Neural cell (in vitro differentiated cells): ENCODE measurements at regions not wholly inside any gene's neighbourhood (a gene's known extent, or its start where the extent isn't known, plus 50 kb on each side); places are given as distances from the start of the nearest gene placed in this dataset.

Experiments used
- H2AFZ ChIP-seq: fragments of 200-600, 300-800 bp; sonication (generic), shearing (Covaris generic); 2 replicates; pipeline ENCODE4 v1.6.0; 2014; ENCODE audit warnings: low read depth, mild to moderate bottlenecking, antibody characterized with exemption, low read length, moderate library complexity
- H3F3A ChIP-seq: fragments of 200-600 bp; shearing (Covaris generic); 2 replicates; pipeline ENCODE4 v1.6.1; 2016; ENCODE audit warnings: mild to moderate bottlenecking, moderate library complexity, mixed read lengths, antibody characterized with exemption, low read length; ENCODE audit not compliant: insufficient read depth, poor library complexity, severe bottlenecking
- H3K27ac ChIP-seq: fragments of 200-600, 300-800 bp; sonication (generic), shearing (Covaris generic); 2 replicates; pipeline ENCODE4 v1.5.1; 2014; ENCODE audit warnings: mild to moderate bottlenecking, low read length, moderate library complexity
- H3K27me3 ChIP-seq: fragments of 300-800, 200-600 bp; sonication (generic), shearing (Covaris generic); 2 replicates; pipeline ENCODE4 v1.6.0; 2014; ENCODE audit warnings: mild to moderate bottlenecking, low read depth, low read length, moderate library complexity; ENCODE audit not compliant: insufficient read depth
- H3K36me3 ChIP-seq: fragments of 300-800, 200-600 bp; sonication (generic), shearing (Covaris generic); 2 replicates; pipeline ENCODE4 v1.5.1; 2014; ENCODE audit warnings: mild to moderate bottlenecking, antibody characterized with exemption, low read length, moderate library complexity; ENCODE audit not compliant: insufficient read depth
- H3K4me2 ChIP-seq: fragments of 300-800, 200-600 bp; sonication (generic), shearing (Covaris generic); 2 replicates; pipeline ENCODE4 v1.6.0; 2014; ENCODE audit warnings: mild to moderate bottlenecking, low read length
- H3K4me3 ChIP-seq: fragments of 300-800, 200-600 bp; sonication (generic), shearing (Covaris generic); 2 replicates; pipeline ENCODE4 v1.5.1; 2014; ENCODE audit warnings: mild to moderate bottlenecking, low read length, moderate library complexity
- H3K79me2 ChIP-seq: fragments of 200-600 bp; shearing (Covaris generic); replicated peaks from 2 replicates; pipeline ENCODE4 v1.6.0; 2014; ENCODE audit warnings: mild to moderate bottlenecking, low read length, moderate library complexity; ENCODE audit not compliant: insufficient read depth
- H3K9ac ChIP-seq: fragments of 300-800, 200-600 bp; sonication (generic), shearing (Covaris generic); 2 replicates; pipeline ENCODE4 v1.6.1; 2016; ENCODE audit warnings: mild to moderate bottlenecking, low read length, mixed read lengths
- H3K9me2 ChIP-seq: fragments of 200-600 bp; shearing (Covaris generic); 2 replicates; pipeline ENCODE4 v1.6.1; 2016; ENCODE audit warnings: mild to moderate bottlenecking, low read length, mixed read lengths; ENCODE audit not compliant: insufficient read depth
- H3K9me3 ChIP-seq: fragments of 200-600, 300-800 bp; sonication (generic), shearing (Covaris generic); 2 replicates; pipeline ENCODE4 v1.6.1; 2016; ENCODE audit warnings: mild to moderate bottlenecking, mixed run types, low read length, moderate library complexity, mixed read lengths
- H4K20me1 ChIP-seq: fragments of 200-600 bp; shearing (Covaris generic); 2 replicates; pipeline ENCODE4 v1.6.1; 2016; ENCODE audit warnings: mild to moderate bottlenecking, mixed run types; ENCODE audit not compliant: insufficient read depth
- EP300 ChIP-seq: fragments of 450-650 bp; conservative IDR thresholded peaks from 2 replicates; pipeline ENCODE4 v1.6.1; 2014; ENCODE audit warnings: antibody characterized with exemption, mild to moderate bottlenecking, moderate library complexity; ENCODE audit not compliant: poor library complexity, severe bottlenecking
- EZH2 ChIP-seq: fragments of 200-600, 300-800 bp; shearing (Covaris generic), sonication (generic); IDR thresholded peaks from 2 replicates; pipeline ENCODE4 v1.6.1; 2014; ENCODE audit warnings: antibody characterized with exemption, low read length, borderline replicate concordance, mild to moderate bottlenecking; ENCODE audit not compliant: insufficient read depth, poor library complexity, severe bottlenecking
- MXI1 ChIP-seq: fragments of 450-650 bp; conservative IDR thresholded peaks from 2 replicates; pipeline ENCODE4 v1.6.1; 2014; ENCODE audit warnings: antibody characterized with exemption, mild to moderate bottlenecking; ENCODE audit not compliant: poor library complexity, severe bottlenecking
- POLR2AphosphoS5 ChIP-seq: IDR thresholded peaks from 2 replicates; pipeline ENCODE4 v1.6.1; 2012
- RAD21 ChIP-seq: fragments of 450-650 bp; conservative IDR thresholded peaks from 2 replicates; pipeline ENCODE4 v1.6.1; 2014; ENCODE audit warnings: antibody characterized with exemption, mild to moderate bottlenecking, moderate library complexity
- SMC3 ChIP-seq: fragments of 450-650 bp; conservative IDR thresholded peaks from 2 replicates; pipeline ENCODE4 v1.6.1; 2014; ENCODE audit warnings: antibody characterized with exemption, mild to moderate bottlenecking, moderate library complexity; ENCODE audit not compliant: poor library complexity
- TAF1 ChIP-seq: IDR thresholded peaks from 2 replicates; pipeline ENCODE4 v1.6.1; 2012; ENCODE audit warnings: low read depth
- TF ChIP-seq, protein P1 (sequence below): IDR thresholded peaks from 2 replicates; pipeline ENCODE4 v1.6.1; 2012; ENCODE audit warnings: borderline replicate concordance
- TF ChIP-seq, protein P2 (sequence below): fragments of 450-650 bp; IDR thresholded peaks from 2 replicates; pipeline ENCODE4 v1.5.1; 2014; ENCODE audit warnings: antibody characterized with exemption, mild to moderate bottlenecking, moderate library complexity; ENCODE audit not compliant: poor library complexity, severe bottlenecking

- H3K79me2 ChIP-seq: no peaks in the 10 kb centered on the region
- no peaks in the 10 kb centered on the region for H3K36me3 ChIP-seq
- H3K27me3 ChIP-seq: no peaks in the 10 kb centered on the region
- TF ChIP-seq TAF1 (no peak), EZH2 (no peak), SMC3 (no peak), MXI1 (no peak), RAD21 (no peak), POLR2AphosphoS5 (no peak), EP300 (no peak)
- TF ChIP-seq, protein P1, sequence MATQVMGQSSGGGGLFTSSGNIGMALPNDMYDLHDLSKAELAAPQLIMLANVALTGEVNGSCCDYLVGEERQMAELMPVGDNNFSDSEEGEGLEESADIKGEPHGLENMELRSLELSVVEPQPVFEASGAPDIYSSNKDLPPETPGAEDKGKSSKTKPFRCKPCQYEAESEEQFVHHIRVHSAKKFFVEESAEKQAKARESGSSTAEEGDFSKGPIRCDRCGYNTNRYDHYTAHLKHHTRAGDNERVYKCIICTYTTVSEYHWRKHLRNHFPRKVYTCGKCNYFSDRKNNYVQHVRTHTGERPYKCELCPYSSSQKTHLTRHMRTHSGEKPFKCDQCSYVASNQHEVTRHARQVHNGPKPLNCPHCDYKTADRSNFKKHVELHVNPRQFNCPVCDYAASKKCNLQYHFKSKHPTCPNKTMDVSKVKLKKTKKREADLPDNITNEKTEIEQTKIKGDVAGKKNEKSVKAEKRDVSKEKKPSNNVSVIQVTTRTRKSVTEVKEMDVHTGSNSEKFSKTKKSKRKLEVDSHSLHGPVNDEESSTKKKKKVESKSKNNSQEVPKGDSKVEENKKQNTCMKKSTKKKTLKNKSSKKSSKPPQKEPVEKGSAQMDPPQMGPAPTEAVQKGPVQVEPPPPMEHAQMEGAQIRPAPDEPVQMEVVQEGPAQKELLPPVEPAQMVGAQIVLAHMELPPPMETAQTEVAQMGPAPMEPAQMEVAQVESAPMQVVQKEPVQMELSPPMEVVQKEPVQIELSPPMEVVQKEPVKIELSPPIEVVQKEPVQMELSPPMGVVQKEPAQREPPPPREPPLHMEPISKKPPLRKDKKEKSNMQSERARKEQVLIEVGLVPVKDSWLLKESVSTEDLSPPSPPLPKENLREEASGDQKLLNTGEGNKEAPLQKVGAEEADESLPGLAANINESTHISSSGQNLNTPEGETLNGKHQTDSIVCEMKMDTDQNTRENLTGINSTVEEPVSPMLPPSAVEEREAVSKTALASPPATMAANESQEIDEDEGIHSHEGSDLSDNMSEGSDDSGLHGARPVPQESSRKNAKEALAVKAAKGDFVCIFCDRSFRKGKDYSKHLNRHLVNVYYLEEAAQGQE: no peak
- TF ChIP-seq, protein P2, sequence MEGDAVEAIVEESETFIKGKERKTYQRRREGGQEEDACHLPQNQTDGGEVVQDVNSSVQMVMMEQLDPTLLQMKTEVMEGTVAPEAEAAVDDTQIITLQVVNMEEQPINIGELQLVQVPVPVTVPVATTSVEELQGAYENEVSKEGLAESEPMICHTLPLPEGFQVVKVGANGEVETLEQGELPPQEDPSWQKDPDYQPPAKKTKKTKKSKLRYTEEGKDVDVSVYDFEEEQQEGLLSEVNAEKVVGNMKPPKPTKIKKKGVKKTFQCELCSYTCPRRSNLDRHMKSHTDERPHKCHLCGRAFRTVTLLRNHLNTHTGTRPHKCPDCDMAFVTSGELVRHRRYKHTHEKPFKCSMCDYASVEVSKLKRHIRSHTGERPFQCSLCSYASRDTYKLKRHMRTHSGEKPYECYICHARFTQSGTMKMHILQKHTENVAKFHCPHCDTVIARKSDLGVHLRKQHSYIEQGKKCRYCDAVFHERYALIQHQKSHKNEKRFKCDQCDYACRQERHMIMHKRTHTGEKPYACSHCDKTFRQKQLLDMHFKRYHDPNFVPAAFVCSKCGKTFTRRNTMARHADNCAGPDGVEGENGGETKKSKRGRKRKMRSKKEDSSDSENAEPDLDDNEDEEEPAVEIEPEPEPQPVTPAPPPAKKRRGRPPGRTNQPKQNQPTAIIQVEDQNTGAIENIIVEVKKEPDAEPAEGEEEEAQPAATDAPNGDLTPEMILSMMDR: no peak
- no peaks in the 10 kb centered on the region for H4K20me1 ChIP-seq
- H3K4me3 ChIP-seq: no peak overlapping the region
- no peaks in the 10 kb centered on the region for H3F3A ChIP-seq
- H3K9me3 ChIP-seq: no peaks in the 10 kb centered on the region
- H3K27ac ChIP-seq: no peak overlapping the region
- H3K9me2 ChIP-seq: no peaks in the 10 kb centered on the region
- H2AFZ ChIP-seq: no peak overlapping the region
- H3K9ac ChIP-seq: no peak overlapping the region
- no peak overlapping the region for H3K4me2 ChIP-seq
Observed at GRCh38 chr2:82317012-82317411, 2012.5 kb upstream of the LRRTM1 start.

- Histone ChIP-seq H3K9me3 (no peaks in the 10 kb centered on the region), H3K4me2 (no peak overlapping the region), H3F3A (no peaks in the 10 kb centered on the region), H3K4me3 (no peak overlapping the region), H2AFZ (no peak overlapping the region), H4K20me1 (no peaks in the 10 kb centered on the region), H3K27ac (no peak overlapping the region), H3K79me2 (no peaks in the 10 kb centered on the region), H3K36me3 (no peaks in the 10 kb centered on the region), H3K9ac (no peak overlapping the region), H3K9me2 (no peaks in the 10 kb centered on the region), H3K27me3 (no peaks in the 10 kb centered on the region)
- TF ChIP-seq POLR2AphosphoS5: no peak
- no peak for TF ChIP-seq SMC3
- no peak for TF ChIP-seq EP300
- TF ChIP-seq, protein P1: no peak
- no peak for TF ChIP-seq TAF1
- TF ChIP-seq EZH2: no peak
- TF ChIP-seq RAD21: no peak
- TF ChIP-seq MXI1: no peak
- TF ChIP-seq, protein P2: no peak
Observed at GRCh38 chr2:82316586-82316985, 2012.0 kb upstream of the LRRTM1 start.
